HG02943 (cell line): ENCODE measurements at regions not wholly inside any gene's neighbourhood (a gene's known extent, or its start where the extent isn't known, plus 50 kb on each side); places are given as distances from the start of the nearest gene placed in this dataset.

Experiments
- ATAC-seq: cut with Tn5 transposase; IDR thresholded peaks from one replicate; pipeline ENCODE4 v1.9.1; 2021; ENCODE audit warnings: mild to moderate bottlenecking, low read depth, moderate library complexity; ENCODE audit not compliant: unreplicated experiment

DNA sequence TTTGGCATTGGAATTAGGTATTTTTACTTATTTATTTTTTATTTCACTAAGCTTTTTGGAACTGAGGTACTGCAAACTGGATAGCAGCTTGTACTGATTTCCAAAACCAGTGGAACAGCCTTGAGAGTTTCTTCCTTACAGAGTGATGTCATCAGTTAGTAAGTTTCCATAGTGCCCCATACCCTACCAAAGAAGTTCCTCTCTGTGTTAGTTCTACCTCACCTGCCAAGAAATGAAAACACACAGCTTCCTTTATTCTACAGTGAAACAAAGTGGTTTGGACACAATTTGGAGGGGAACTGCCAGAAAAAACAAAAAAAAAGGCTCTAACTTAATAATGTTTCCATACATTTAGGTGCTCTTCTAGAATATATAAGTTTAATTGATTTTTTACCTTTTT, 430.9 kb upstream of the ADGRL2 start:
- ATAC-seq, result no peak

DNA sequence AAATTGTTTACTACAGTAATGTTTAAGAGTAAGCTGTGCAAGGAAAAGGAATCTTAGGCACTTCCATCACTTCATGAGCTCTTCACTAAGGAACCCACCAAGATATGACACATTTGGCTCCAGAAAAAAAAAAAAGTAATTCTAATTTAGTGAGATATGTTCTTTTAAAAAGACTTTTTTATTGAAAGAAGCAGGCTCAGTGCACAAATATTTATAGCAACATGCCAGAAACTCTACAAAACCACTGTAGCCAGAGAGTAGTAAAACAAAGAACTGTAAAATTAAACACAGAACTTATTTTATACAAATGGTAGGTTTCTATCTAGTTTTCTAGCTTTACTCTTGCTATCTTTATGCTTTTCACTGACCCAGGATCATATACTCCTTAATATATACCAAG, 434.6 kb upstream of the ADGRL2 start:
- no peak for ATAC-seq

DNA sequence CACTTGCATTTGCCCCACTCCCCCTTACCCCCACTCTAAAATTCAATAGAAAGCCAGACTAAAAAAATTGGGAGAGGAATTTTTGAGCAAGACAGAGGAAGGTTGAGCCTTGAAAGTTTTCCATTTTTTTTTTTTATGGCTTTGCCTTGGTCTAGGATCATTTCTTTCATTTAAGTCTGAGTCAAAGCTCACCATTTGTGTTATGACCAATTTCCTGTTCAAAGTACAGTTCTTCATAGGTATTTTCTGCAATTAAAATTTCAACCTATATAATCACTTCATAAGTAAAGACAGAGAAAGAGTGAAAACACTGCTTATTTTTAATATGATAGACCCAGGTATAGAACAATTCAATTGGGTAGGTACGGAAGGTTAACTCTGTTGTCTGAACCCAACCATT, 436.6 kb upstream of the ADGRL2 start:
- no peak for ATAC-seq

DNA sequence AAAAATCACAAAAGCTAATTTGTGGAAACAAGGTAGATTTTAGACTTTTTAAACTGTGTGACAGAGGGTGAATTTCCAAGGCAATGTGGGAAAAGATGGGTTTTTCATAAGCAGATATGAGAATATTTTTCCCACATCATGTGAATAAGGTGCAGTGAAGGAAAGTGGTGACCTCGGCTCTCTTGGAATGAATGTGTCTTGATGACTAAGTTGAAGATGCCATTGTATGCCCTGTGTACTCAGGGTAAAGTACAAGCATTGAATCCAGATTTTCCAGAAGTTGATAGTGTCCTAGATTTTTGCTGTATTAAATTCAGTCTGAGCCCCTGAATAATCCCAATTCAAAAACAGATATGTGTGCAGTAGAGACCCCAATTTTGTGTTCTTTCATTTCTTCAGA, 442.6 kb upstream of the ADGRL2 start:
- no peak for ATAC-seq

DNA sequence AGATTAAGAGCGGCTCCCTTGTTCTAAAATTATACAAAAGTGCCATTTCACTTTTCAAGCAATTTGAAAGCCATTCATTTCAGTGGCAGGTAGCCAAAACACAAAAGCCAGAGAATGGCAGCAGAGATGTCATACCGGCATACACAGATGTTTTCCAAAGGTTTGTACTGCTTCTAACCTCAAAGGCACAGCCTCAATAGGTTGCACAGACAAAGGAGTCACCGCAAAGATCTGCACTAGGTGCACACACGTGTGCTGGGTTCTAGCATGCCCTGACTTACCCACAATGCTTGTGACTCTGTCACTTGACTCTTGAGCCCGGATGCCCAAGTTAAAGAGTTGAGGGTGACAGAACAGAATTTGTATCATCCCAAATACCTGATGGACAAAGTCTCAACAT, 448.9 kb upstream of the ADGRL2 start:
- ATAC-seq, result no peak

DNA sequence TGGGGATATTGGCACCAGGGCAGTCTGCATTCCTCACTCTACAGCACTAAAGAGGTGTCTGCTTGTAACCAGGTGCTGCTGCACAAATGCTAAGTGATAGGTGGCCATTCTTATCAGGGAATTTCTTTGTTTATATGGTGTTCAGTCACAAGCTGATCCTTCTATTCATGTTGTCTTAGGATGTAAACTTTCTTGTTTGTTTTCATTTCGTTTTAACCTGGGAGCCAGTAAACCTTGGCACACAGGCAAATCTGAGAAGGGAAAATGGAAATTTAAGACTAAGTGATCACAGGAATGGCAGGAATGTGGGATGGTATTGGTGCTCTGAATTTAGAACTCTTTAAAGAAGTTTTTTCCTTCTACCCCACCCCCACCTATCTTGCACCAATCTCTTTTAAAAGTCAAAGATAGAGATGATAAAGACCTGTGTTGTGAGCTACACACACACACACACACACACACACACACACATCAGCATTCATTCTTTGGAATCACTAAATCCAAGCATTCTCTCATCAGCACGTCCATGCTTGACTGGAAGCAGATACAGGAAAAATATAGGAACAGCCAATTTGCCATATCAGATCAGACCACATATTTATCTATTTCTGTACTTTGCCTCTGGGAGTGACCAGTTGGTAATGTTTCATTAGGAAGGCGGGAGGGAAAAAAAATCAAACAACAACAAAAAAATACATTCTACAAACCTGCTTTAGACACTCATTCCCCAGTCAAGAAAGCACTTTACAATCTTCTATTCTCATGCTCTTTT, 451.4 kb upstream of the ADGRL2 start:
- ATAC-seq, result no peak

DNA sequence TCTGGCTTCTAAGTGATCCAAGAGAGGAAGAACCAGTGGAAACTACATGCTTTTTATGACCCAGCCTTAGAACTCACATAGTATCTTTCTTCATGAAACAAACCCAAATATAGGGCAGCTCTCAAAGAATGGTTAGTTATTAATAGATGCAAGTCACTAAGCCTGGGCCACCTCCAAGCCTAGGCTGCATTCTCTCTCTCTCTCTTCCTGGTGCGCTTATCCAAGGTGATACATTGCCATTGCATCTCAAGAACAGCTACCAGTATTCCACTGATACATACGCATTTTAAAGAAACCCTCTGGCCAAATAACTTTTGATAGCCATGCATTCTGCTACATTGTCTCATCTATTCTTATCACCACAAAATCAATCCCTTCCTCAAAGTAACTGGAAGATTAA, 455.6 kb upstream of the ADGRL2 start:
- no peak for ATAC-seq

DNA sequence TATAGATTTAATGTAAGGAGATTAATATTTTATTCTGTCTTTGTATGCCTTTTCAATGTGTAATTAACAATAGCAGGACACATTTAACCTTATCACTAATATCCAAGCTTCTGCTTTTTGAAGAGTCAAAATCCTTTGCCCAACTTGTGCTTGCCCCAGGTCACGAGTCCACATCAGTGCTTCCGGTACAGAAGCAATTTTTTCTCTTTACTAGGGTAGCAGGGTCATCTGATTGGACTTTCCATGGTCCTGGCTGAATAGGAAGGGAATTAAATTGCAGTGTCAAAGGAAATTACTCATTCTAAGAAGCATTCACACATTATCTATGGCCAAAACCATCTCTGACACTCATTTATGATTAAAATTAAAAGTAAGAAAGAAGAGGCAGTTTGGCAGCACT, 460.5 kb upstream of the ADGRL2 start:
- no peak for ATAC-seq

DNA sequence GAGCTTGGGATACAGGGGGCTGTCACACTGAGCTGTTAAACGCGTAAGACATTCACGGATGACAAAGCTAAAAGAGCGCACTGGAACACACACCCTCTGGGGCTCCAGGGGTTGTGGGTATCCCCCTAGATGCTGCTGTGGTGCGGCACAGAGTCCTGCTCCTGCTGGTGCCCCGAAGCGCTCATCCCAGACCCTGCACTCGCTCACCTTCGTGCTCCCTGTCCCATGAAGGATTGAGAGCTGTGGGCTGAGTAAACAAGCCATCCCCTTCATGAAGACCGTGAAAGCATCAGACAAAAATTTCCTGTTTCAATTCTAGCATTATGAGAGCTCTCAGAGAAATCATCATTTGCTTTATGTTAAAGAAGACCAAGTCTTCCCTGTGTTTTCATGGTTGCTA, 463.5 kb upstream of the ADGRL2 start:
- ATAC-seq, result no peak

DNA sequence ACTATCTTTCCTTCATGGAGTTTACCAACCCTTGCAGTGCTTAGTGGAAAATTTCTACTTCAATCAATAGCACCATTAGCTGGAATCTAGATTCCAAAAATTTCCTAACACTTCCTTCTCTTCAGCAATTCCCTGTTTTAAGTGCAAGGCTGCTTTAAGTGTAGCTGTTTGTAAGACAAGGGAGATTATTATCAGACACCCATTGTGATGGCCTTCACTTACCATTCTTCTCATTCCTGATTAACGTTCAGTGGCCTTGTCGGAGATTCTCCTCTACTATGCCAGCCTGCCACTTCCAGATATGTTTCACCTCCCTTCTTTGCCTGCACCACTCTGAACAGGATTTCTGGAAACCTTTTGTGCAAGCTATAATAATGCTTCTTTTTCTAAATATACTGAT, 464.9 kb upstream of the ADGRL2 start:
- ATAC-seq, result no peak

DNA sequence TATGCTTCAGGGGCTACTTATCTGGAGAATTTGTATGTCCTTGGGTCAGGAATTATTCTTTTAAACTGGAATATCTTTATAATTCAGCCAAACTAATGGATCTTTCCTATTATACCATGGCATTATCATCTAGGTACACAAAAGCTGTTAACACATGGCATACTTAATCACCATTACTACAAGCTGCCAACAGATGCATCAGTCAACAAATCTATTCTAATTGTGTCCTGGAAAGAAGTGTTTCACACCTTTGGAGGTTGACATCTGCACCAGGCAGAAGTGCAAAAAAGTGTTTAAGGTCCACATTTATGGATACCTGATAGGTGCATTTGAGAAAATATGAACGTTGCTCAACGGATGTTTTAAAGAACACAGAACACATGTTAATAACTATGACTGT, 470.2 kb upstream of the ADGRL2 start:
- ATAC-seq, result no peak

DNA sequence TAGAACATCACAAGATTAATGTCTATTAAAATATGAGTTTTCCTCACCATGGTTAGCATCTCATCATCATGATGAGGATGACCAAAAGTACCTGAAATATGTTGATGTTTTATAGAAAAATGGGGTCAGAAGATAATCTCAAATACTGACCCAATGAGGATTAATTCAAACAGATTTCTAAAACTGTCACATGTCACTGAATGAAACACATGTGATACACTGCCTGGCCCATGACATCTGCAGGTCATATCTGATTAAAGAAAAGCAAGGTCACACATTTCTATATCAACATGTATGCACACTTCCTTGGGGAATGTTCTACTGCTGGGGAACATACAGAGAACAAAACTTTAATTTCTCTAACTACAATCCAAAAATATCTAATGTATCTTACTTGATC, 470.6 kb upstream of the ADGRL2 start:
- ATAC-seq, result no peak

DNA sequence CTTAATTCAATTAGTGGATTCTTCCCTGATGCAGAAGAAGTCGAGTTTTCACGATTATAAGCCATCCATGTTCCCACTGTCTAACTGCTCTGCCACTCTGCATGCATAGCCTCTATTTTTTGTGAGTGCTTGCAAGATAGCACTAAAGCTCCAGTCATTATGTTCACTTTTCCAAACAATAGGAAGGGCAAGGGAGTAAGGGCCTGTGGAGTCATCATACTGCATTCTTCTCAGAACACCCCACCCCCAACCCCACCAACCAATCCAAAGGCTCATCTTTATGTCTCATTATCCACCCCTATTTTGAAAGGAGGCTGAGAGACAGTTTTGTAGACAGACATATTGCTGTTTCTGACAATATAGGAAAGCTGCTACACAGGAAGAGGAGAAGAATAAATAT, 471.7 kb upstream of the ADGRL2 start:
- no peak for ATAC-seq

DNA sequence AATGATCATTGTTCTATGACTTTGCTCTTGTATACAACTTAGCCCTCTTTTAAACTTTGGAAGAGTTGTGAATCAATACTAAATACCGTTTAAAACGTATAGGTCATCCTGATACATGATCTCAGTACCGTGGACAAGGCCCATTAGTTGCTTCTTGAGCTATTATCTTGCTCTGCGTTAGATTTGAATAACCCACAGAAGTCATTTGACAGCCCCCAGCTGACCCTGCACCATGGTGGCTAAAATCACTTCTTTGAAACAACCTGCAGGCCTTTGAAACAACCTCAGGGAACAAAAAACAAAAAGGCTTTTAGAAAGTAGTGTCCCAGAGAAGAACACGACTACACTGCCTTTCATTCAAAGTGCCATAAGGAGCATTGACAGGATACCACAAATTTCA, 473.0 kb upstream of the ADGRL2 start:
- ATAC-seq, result no peak

DNA sequence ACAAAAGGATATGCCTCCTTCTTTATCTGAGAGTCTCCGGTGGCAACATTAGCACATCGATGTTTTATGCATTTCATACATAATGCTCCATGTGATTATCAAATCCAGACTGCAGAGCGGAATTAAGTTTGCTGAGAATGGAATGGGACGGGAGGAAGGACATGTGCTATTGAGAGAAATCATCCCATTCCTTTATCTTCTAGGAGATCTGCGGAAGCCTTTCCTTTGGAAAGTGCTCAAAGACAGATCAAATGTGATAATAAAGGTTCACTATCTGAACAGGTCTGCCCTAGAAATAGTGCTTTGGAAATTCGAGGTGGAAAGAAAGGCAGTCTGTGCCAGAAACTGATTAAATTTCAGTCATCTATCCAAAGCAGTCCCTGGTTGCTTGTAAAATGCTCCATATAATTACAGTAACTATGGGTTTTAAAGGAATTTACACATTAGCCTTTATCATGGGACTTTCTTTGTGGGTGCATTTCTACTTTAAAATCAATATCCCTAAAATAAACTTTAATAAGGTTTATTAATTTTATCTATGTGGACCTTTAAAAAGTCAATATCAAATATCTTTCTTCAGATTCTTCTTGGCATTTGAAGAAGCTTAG, 473.5 kb upstream of the ADGRL2 start:
- no peak for ATAC-seq

DNA sequence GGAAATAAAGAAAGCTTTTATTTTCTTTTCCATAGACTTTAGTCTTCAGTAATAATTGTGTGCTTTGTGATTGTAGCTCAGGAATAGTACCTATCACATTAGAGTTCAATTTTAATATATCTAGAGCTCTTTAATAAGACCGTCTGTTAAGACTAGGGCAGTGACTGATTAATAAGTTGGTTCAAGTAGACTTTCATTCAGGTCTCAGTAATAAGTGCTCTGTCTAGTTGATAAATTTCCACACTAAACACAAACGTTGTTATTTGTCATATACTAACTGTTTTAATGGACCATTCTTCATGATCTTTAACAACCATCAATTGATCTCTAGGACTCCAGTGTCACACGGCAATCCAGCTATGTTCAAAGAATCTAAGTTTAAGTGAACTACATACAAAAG, 474.5 kb upstream of the ADGRL2 start:
- ATAC-seq, result no peak

DNA sequence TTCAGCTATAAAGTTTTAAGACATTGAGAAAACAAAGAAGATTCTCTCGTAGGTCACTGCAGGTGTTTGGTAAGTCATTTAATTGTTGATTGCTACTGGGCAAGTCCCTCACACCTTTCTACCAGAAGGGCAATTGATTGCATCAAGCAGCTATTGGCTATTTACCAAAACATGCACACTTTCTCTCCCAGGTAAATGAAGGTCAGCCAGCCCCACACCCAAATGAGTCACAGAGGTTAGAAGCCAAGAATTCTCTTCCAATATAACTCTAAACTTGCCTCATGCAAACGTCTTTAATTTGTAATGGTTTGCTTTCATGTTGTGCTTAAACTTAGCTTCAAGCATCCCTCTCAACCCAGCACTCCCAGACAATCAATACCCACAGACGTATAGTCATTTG, 475.3 kb upstream of the ADGRL2 start:
- no peak for ATAC-seq

DNA sequence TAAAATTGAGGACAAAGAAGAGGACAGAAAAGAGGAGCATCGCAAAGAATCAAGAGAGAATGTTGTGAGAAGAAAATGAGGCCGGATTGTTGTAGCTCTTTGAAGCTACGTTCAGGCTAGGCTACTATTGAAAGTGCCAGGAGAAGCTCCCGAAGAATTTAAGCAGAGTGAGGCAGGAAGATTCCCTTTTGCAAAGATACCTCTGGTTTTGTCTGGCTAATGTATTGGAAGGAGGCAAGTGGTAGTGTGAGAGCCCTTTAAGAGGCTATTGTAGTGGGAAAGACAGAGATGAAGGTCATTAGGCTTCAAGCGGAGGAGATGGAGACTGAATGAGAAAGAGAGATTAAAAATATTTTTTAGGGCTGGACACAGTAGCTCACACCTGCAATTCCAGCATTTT, 476.9 kb upstream of the ADGRL2 start:
- no peak for ATAC-seq

DNA sequence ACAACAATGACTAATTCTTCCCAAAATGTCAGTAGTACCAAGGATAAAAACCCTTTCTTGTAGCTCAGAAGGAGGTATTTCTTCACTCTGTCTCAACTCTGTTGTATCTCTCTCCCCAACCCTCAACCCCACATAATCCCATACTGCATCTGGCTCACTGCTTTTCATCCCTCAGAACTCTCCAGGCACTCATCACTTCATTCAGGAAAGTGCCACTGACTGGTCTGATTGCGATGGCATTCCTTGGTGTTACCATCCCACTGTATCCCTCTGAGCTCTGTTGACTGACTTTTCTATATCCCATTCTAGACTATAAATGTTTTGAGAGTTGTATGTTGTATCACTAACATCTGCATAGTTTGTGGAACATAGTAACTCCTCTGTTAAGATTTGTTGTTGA, 483.5 kb upstream of the ADGRL2 start:
- ATAC-seq, result no peak

DNA sequence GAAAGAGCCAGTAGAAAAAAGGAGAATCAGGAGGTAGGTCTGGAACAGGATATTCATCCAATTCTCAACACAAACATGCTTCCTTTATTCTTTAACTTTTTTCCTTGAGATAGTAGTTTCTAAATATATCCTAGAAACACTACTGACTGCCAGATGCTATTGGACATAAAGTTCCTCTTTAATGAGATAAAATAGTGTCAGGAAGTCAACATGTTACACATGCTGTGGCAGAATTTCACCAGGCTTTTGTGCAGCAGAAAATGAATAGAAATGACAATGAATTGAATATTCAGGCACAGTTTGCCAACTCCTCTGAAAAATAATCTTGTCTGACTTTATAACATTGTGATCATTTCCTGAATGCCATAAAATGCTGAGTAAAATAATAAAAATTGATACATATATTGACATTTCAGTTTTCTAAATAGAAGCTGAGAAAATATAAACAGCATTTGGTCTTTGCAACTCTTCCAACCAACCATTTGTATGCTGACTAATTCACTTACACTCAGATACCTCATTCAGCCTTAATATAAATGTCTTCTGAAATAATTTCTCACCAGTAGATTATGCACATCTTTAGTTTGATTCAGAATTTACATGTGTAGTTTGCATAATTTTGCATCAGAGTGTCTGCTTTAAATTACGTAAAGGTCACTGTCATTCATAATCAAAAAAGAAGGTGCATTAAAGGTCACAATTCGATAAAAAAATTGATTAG, 486.1 kb upstream of the ADGRL2 start:
- no peak for ATAC-seq

DNA sequence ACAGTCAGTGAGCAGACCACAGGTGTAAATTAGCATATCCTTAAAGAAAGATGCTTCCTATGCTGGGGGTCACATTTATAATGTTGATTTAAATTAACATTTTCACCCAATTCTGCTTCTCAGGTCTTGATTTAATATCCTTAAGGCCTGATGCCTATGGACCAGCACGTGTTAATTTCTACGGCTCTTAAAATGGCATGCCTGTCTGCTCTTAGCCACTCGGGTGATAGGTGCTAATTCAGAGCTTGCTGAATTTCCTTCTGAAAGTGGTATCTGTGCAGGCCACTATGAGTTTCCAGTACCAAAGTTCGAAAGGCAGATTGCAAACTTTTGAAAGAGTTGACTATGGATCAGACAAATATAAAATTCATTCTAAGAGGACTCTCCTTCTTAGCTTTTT, 487.4 kb upstream of the ADGRL2 start:
- no peak for ATAC-seq

DNA sequence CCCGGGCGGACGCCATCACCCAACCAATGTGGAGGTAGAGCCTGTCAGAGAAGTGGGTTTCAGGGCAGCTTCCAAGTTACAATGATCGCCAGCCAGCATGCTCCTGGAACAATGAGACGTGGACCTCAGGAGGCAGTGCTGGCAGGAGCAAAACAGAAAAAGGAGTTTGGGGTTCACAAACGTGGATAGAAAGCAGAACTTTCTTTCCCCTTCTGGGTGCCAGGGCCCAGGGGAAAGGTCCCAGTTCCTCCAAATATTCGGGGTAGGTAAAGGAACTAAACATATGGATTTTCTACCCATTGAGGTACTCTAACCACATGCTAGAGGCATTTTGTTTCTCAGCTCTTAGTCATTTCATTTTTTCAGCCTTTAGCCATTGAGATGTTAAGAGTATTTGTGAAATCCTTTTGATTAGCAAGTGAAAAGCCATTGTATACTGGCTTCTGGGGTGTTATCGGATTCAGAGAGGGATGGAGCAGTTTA, 488.4 kb upstream of the ADGRL2 start:
- no peak for ATAC-seq
